ENCODE measurements at regions not wholly inside any gene's neighbourhood (a gene's known extent, or its start where the extent isn't known, plus 50 kb on each side); places are given as distances from the start of the nearest gene placed in this dataset.

GRCh38 chr7:31423994-31424393 lies 83.5 kb upstream of the NEUROD6 start:
- TF ChIP-seq, protein P1, sequence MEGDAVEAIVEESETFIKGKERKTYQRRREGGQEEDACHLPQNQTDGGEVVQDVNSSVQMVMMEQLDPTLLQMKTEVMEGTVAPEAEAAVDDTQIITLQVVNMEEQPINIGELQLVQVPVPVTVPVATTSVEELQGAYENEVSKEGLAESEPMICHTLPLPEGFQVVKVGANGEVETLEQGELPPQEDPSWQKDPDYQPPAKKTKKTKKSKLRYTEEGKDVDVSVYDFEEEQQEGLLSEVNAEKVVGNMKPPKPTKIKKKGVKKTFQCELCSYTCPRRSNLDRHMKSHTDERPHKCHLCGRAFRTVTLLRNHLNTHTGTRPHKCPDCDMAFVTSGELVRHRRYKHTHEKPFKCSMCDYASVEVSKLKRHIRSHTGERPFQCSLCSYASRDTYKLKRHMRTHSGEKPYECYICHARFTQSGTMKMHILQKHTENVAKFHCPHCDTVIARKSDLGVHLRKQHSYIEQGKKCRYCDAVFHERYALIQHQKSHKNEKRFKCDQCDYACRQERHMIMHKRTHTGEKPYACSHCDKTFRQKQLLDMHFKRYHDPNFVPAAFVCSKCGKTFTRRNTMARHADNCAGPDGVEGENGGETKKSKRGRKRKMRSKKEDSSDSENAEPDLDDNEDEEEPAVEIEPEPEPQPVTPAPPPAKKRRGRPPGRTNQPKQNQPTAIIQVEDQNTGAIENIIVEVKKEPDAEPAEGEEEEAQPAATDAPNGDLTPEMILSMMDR (IDR thresholded peaks at IDR 0.05; ENCODE audit: low read length), result no peak
- TF ChIP-seq EZH2 (IDR thresholded peaks at IDR 0.05; ENCODE audit: borderline replicate concordance, low read length), result no peak
